HUES64 (cell line): ENCODE measurements at regions not wholly inside any gene's neighbourhood (a gene's known extent, or its start where the extent isn't known, plus 50 kb on each side); places are given as distances from the start of the nearest gene placed in this dataset.

ENCODE experiments used
- H3K27ac ChIP-seq: 2 replicates; pipeline ENCODE4 v1.7.0; 2013; ENCODE audit warnings: low read depth, low read length, inconsistent platforms
- H3K27me3 ChIP-seq: 2 replicates; pipeline ENCODE4 v1.6.1; 2013; ENCODE audit warnings: mild to moderate bottlenecking, low read length; ENCODE audit not compliant: insufficient read depth
- H3K36me3 ChIP-seq: 2 replicates; pipeline ENCODE4 v1.6.1; 2013; ENCODE audit warnings: mild to moderate bottlenecking, low read length; ENCODE audit not compliant: insufficient read depth
- H3K4me1 ChIP-seq: 2 replicates; pipeline ENCODE4 v1.6.1; 2013; ENCODE audit warnings: mild to moderate bottlenecking, low read length, moderate library complexity; ENCODE audit not compliant: insufficient read depth
- H3K4me3 ChIP-seq: 2 replicates; pipeline ENCODE4 v1.5.1; 2013; ENCODE audit warnings: mild to moderate bottlenecking, low read length, moderate library complexity
- H3K9ac ChIP-seq: 2 replicates; pipeline ENCODE4 v1.6.1; 2013; ENCODE audit warnings: mild to moderate bottlenecking, low read depth, low read length
- H3K9me3 ChIP-seq: 2 replicates; pipeline ENCODE4 v1.6.1; 2013; ENCODE audit warnings: low read depth, low read length; ENCODE audit not compliant: insufficient read depth
- WGBS: fragments of 150-250, 120-280 bp; methylation state at CpG from one replicate; pipeline ENCODE4 v1.1.7; 2013; ENCODE audit warnings: missing lambda C conversion rate; 5-methylcytosine and 5-hydroxymethylcytosine counted together

GRCh38 chr7:63927261-63927660, 71.4 kb upstream of the ZNF722 start:
- Histone ChIP-seq H3K27me3 (no peaks in the 10 kb centered on the region), H3K9me3 (peaks cover 95% of the 10 kb centered on the region), H3K27ac (no peak overlapping the region), H3K36me3 (no peaks in the 10 kb centered on the region), H3K4me1 (no peaks in the 10 kb centered on the region), H3K4me3 (no peak overlapping the region), H3K9ac (no peak overlapping the region)
- WGBS: 87% methylated on average over 5 of the region's 5 CpGs

DNA sequence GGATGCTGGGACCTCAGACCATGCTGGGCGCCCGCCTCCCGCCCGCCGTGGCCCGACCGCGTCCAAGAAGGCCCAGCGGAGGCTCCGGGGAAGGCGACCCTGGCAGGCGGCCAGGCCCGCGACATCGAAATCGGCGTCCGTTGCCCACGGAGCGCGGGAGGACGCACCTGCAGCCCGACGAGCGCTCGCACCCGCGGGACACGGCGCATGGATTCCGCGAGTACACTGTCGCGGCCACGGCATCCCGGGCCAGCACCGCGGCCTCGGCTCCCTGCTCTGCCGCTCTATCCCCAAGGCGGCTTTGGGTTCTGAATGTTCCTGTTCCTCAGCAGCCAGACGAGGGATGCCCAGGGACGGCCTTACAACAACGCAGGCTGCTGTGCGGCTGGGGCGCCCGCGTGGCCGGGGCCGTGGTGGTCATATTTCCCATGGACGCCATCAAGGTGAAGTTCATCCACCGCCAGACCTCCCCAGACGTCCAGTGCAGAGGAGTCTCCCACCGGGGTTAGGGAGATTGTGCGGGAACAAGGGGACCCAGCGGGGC, 67.5 kb upstream of the ZNF722 start:
- Histone ChIP-seq H3K27me3 (no peaks in the 10 kb centered on the region), H3K9ac (no peak overlapping the region), H3K36me3 (no peaks in the 10 kb centered on the region), H3K4me3 (no peak overlapping the region), H3K9me3 (peaks cover 89% of the 10 kb centered on the region), H3K4me1 (no peaks in the 10 kb centered on the region), H3K27ac (no peak overlapping the region)
- WGBS: 95% methylated on average over 56 of the region's 56 CpGs

DNA sequence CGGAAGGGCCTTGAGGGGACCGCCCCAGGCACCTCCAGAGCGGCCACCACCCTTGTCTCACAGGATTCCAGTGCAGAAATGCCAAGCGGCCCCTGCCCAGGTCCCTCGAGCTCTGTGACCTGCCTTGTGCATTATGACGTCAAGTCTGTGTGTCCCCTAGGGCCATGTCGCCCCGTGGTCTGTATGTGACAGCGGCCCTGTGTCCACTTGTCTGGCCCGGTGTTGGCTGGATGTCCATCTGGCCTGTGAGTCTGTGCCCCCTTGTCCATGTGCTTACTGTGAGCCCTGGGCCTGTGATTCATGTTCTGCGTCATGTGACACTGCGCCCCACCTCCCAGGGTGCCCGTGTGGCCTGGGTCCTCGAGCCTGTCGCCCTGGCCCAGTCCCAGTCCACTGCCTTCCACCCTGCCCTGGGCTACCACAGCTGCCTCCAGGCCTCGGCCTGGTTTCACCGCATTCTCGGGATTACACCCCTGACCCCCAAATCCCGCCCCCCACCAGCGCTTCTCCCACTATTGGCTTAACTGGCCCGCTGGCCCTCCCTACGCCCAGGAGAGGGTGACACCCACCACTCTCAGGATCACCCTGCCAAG, 66.6 kb upstream of the ZNF722 start:
- H3K36me3 ChIP-seq: no peaks in the 10 kb centered on the region
- H3K9me3 ChIP-seq: peaks cover 89% of the 10 kb centered on the region
- 90% methylated on average over 22 of the region's 22 CpGs for WGBS
- no peaks in the 10 kb centered on the region for H3K27me3 ChIP-seq
- no peak overlapping the region for H3K27ac ChIP-seq
- H3K4me3 ChIP-seq: no peak overlapping the region
- H3K4me1 ChIP-seq: no peaks in the 10 kb centered on the region
- no peak overlapping the region for H3K9ac ChIP-seq
